ENCODE measurements at regions not wholly inside any gene's neighbourhood (a gene's known extent, or its start where the extent isn't known, plus 50 kb on each side); places are given as distances from the start of the nearest gene placed in this dataset.
A peak's percentile ranks its signal among the peaks of the same experiment; 100 is the strongest.

GRCh38 chr12:107319533-107320032 is 226.2 kb upstream of the CRY1 start:
- 0 to 4% (median 0%) methylated on average over 2 to 13 of the region's 60 CpGs; no CpG with 5 or more reads in 6 of the 10 experiments for WGBS, 10 experiments
- in situ Hi-C loops (cut with MboI; ENCODE audit: low pct_unique_long_range_greater_than_20kb in 2 of 9, low sequenced_read_pairs in 9 of 9, unreplicated experiment in 9 of 9): loop anchor here in 1 of 9 experiments (25.0 kb wide), 1 partner anchor 182 kb away; no protein-coding TSS in a partner anchor
- ATAC-seq (replicated peaks in 6 of 8): peak in 3 of 8 experiments; percentile 1 to 3 (median 2)
- Histone ChIP-seq H3K27ac (no peak overlapping the region), H3K4me1 (replicated peaks in 1 of 2) (peaks cover 11% of the 10 kb centered on the region in 2 donors), H3K4me3 (peak overlapping the region; percentile 32 to 47 (median 41))

- in situ Hi-C loops (cut with MboI; ENCODE audit: low pct_unique_long_range_greater_than_20kb in 2 of 9, low sequenced_read_pairs in 9 of 9, unreplicated experiment in 9 of 9): loop anchor here in 1 of 9 experiments (25.0 kb wide), 1 partner anchor 183 kb away; no protein-coding TSS in a partner anchor
- peaks cover 11% of the 10 kb centered on the region in 2 donors for H3K4me1 ChIP-seq (replicated peaks in 1 of 2)
- ATAC-seq (replicated peaks in 6 of 8): peak in 3 of 8 experiments; percentile 1 to 13 (median 8)
- WGBS, 10 experiments: 0 to 2% (median 0%) methylated on average over 1 to 20 of the region's 49 CpGs; no CpG with 5 or more reads in 2 of the 10 experiments
- peak overlapping the region; percentile 32 to 47 (median 41) for H3K4me3 ChIP-seq
- no peak overlapping the region for H3K27ac ChIP-seq
Observed at GRCh38 chr12:107320033-107320928, 226.9 kb upstream of the CRY1 start.

GRCh38 chr12:107320929-107321631 is 227.7 kb upstream of the CRY1 start:
- no peak overlapping the region for H3K27ac ChIP-seq
- H3K4me1 ChIP-seq (replicated peaks in 1 of 2): peaks cover 11% of the 10 kb centered on the region in 2 donors
- peak overlapping the region; percentile 27 to 47 (median 41) for H3K4me3 ChIP-seq
- in situ Hi-C loops (cut with MboI; ENCODE audit: low pct_unique_long_range_greater_than_20kb in 2 of 9, low sequenced_read_pairs in 9 of 9, unreplicated experiment in 9 of 9): loop anchor here in 1 of 9 experiments (25.0 kb wide), 1 partner anchor 184 kb away; no protein-coding TSS in a partner anchor
- peak in 1 of 8 experiments; percentile 3 for ATAC-seq (replicated peaks in 6 of 8)
- WGBS, 10 experiments: 0 to 6% (median 1%) methylated on average over 1 to 18 of the region's 42 CpGs; no CpG with 5 or more reads in 6 of the 10 experiments

- in situ Hi-C loops (cut with MboI; ENCODE audit: low pct_unique_long_range_greater_than_20kb in 2 of 9, low sequenced_read_pairs in 9 of 9, unreplicated experiment in 9 of 9): loop anchor here in 1 of 9 experiments (25.0 kb wide), 1 partner anchor 185 kb away; no protein-coding TSS in a partner anchor
- H3K4me3 ChIP-seq: peak overlapping the region in 1 of 5 donors; percentile 47
- H3K4me1 ChIP-seq (replicated peaks in 1 of 2): peaks cover 11% of the 10 kb centered on the region in 2 donors
- no peak for ATAC-seq (replicated peaks in 6 of 8)
- WGBS, 10 experiments: 75 to 100% (median 85%) methylated on average over 1 to 3 of the region's 3 CpGs; no CpG with 5 or more reads in 2 of the 10 experiments
- no peak overlapping the region for H3K27ac ChIP-seq
Observed at GRCh38 chr12:107322063-107322462, 228.7 kb upstream of the CRY1 start.

GRCh38 chr12:107325075-107325608 is 231.8 kb upstream of the CRY1 start:
- H3K27ac ChIP-seq: no peak overlapping the region
- no peak overlapping the region for H3K4me3 ChIP-seq
- in situ Hi-C loops (cut with MboI; ENCODE audit: low pct_unique_long_range_greater_than_20kb in 2 of 9, low sequenced_read_pairs in 9 of 9, unreplicated experiment in 9 of 9): no loop called here
- WGBS, 10 experiments: 0 to 100% (median 25%) methylated on average over 1 to 2 of the region's 2 CpGs; no CpG with 5 or more reads in 1 of the 10 experiments
- H3K4me1 ChIP-seq (replicated peaks in 1 of 2): peaks cover 7 to 16% of the 10 kb centered on the region in 2 donors
- no peak for ATAC-seq (replicated peaks in 6 of 8)

GRCh38 chr12:107326237-107326636 is 232.9 kb upstream of the CRY1 start:
- Histone ChIP-seq H3K27ac (no peak overlapping the region), H3K4me1 (replicated peaks in 1 of 2) (peaks cover 0 to 11% of the 10 kb centered on the region in 2 donors), H3K4me3 (no peak overlapping the region)
- in situ Hi-C loops (cut with MboI; ENCODE audit: low pct_unique_long_range_greater_than_20kb in 2 of 9, low sequenced_read_pairs in 9 of 9, unreplicated experiment in 9 of 9): no loop called here
- 0 to 100% (median 42%) methylated on average over 1 to 2 of the region's 2 CpGs; no CpG with 5 or more reads in 4 of the 10 experiments for WGBS, 10 experiments
- ATAC-seq (replicated peaks in 6 of 8): no peak

GRCh38 chr12:107327651-107328182 is 234.4 kb upstream of the CRY1 start:
- Histone ChIP-seq H3K4me1 (replicated peaks in 1 of 2) (peaks cover 0 to 7% of the 10 kb centered on the region in 2 donors), H3K4me3 (no peak overlapping the region), H3K27ac (no peak overlapping the region)
- 0 to 80% (median 63%) methylated on average over 1 to 5 of the region's 5 CpGs; no CpG with 5 or more reads in 2 of the 10 experiments for WGBS, 10 experiments
- in situ Hi-C loops (cut with MboI; ENCODE audit: low pct_unique_long_range_greater_than_20kb in 2 of 9, low sequenced_read_pairs in 9 of 9, unreplicated experiment in 9 of 9): no loop called here
- ATAC-seq (replicated peaks in 6 of 8): peak in 3 of 8 experiments; percentile 6 to 27 (median 20)

GRCh38 chr12:107328442-107329133 is 235.2 kb upstream of the CRY1 start:
- peak; percentile 53 to 88 (median 76) for ATAC-seq (replicated peaks in 6 of 8)

GRCh38 chr12:107329569-107330324 is 236.4 kb upstream of the CRY1 start:
- in situ Hi-C loops (cut with MboI; ENCODE audit: low pct_unique_long_range_greater_than_20kb in 2 of 9, low sequenced_read_pairs in 9 of 9, unreplicated experiment in 9 of 9): no loop called here
- Histone ChIP-seq H3K27ac (no peak overlapping the region), H3K4me1 (replicated peaks in 1 of 2) (peaks cover 0 to 7% of the 10 kb centered on the region in 2 donors), H3K4me3 (no peak overlapping the region)
- WGBS, 10 experiments: 17 to 80% (median 43%) methylated on average over 1 of the region's 1 CpG; no CpG with 5 or more reads in 7 of the 10 experiments
- peak in 3 of 8 experiments; percentile 21 to 67 (median 44) for ATAC-seq (replicated peaks in 6 of 8)

More at GRCh38 chr12:107328442-107329133, 235.2 kb upstream of the CRY1 start:
- no peak overlapping the region for H3K27ac ChIP-seq
- WGBS, 10 experiments: 25 to 100% (median 63%) methylated on average over 1 to 6 of the region's 11 CpGs; no CpG with 5 or more reads in 3 of the 10 experiments
- peaks cover 0 to 7% of the 10 kb centered on the region in 2 donors for H3K4me1 ChIP-seq (replicated peaks in 1 of 2)
- in situ Hi-C loops (cut with MboI; ENCODE audit: low pct_unique_long_range_greater_than_20kb in 2 of 9, low sequenced_read_pairs in 9 of 9, unreplicated experiment in 9 of 9): no loop called here
- no peak overlapping the region for H3K4me3 ChIP-seq

GRCh38 chr12:107330831-107331431 is 237.6 kb upstream of the CRY1 start:
- no peak overlapping the region for H3K4me3 ChIP-seq
- H3K27ac ChIP-seq: no peak overlapping the region
- in situ Hi-C loops (cut with MboI; ENCODE audit: low pct_unique_long_range_greater_than_20kb in 2 of 9, low sequenced_read_pairs in 9 of 9, unreplicated experiment in 9 of 9): no loop called here
- ATAC-seq (replicated peaks in 6 of 8): no peak
- H3K4me1 ChIP-seq (replicated peaks in 1 of 2): peaks cover 0 to 7% of the 10 kb centered on the region in 2 donors
- 17 to 90% (median 64%) methylated on average over 1 to 6 of the region's 8 CpGs; no CpG with 5 or more reads in 3 of the 10 experiments for WGBS, 10 experiments

- no CpG with 5 or more reads among the region's 9 CpGs for WGBS, 10 experiments
- ATAC-seq (replicated peaks in 6 of 8): no peak
- Histone ChIP-seq H3K4me1 (replicated peaks in 1 of 2) (peaks cover 0 to 7% of the 10 kb centered on the region in 2 donors), H3K4me3 (no peak overlapping the region), H3K27ac (no peak overlapping the region)
- in situ Hi-C loops (cut with MboI; ENCODE audit: low pct_unique_long_range_greater_than_20kb in 2 of 9, low sequenced_read_pairs in 9 of 9, unreplicated experiment in 9 of 9): no loop called here
Observed at GRCh38 chr12:107331471-107331870, 238.1 kb upstream of the CRY1 start.
